ENCODE measurements at regions not wholly inside any gene's neighbourhood (a gene's known extent, or its start where the extent isn't known, plus 50 kb on each side); places are given as distances from the start of the nearest gene placed in this dataset.

DNA sequence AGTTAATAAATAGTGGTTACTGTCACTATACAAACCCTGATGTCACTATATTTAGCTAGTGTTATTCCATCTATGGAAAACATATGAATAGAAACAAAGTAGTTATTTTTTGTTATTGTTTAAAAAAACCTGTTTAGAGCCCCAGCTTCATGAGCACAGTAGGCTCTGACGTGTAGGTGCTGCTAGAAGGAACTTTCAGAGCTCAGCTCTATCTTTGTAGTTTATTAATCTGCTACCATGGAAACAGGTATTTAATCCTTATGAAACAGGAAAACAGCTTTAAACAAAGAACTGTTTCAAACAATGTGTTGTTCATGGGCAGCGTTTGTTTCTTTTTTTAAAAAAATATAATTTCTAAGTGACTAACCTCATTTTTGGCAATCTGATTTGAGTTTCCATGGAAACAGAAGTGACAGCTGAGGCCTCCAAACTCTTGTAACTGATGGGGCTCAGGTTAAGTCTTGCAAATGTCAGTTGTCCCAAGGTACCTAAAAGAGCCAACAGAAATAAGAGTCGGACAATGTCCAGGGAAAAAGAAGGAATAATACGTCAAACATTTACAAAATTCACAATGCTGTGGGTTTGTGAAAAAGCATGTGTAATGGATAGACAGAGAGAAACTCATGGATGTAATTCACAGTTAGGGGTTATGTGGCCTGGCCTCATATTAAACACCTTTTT lies 162.0 kb upstream of the C21orf91 start:
- TF ChIP-seq, protein P1, sequence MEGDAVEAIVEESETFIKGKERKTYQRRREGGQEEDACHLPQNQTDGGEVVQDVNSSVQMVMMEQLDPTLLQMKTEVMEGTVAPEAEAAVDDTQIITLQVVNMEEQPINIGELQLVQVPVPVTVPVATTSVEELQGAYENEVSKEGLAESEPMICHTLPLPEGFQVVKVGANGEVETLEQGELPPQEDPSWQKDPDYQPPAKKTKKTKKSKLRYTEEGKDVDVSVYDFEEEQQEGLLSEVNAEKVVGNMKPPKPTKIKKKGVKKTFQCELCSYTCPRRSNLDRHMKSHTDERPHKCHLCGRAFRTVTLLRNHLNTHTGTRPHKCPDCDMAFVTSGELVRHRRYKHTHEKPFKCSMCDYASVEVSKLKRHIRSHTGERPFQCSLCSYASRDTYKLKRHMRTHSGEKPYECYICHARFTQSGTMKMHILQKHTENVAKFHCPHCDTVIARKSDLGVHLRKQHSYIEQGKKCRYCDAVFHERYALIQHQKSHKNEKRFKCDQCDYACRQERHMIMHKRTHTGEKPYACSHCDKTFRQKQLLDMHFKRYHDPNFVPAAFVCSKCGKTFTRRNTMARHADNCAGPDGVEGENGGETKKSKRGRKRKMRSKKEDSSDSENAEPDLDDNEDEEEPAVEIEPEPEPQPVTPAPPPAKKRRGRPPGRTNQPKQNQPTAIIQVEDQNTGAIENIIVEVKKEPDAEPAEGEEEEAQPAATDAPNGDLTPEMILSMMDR (IDR thresholded peaks at IDR 0.05) = no peak
- no peak for TF ChIP-seq ZFX (IDR thresholded peaks at IDR 0.05; ENCODE audit: borderline replicate concordance)
